Adrenal gland (tissue), 9 donors: ENCODE measurements at regions not wholly inside any gene's neighbourhood (a gene's known extent, or its start where the extent isn't known, plus 50 kb on each side); places are given as distances from the start of the nearest gene placed in this dataset.

Source experiments
- DNase-seq, 7 donors: peaks; one replicate each; pipeline ENCODE4 v3.0.0-alpha.2; 2019 to 2020
- H3K27ac ChIP-seq, 5 donors: fragments of 200-600 bp; sonication (generic) in 4 of 5; 1 replicate in 3 of 5; 2 replicates in 2 of 5; pipeline versions ENCODE4 v1.5.1 to v1.8.0; 2016 to 2020; ENCODE audit warnings: mild to moderate bottlenecking in 1 of 5
- H3K27me3 ChIP-seq: fragments of 200-600 bp; 2 replicates; pipeline ENCODE4 v1.8.0; 2021
- H3K36me3 ChIP-seq, 2 donors: fragments of 200-600 bp; replicated peaks in 1 of 2; 1 replicate in 1 of 2; 2 replicates in 1 of 2; pipeline versions ENCODE4 v1.5.1 to v1.8.0; 2018 to 2022
- H3K4me1 ChIP-seq, 2 donors: fragments of 200-600 bp; replicated peaks in 1 of 2; 1 replicate in 1 of 2; 2 replicates in 1 of 2; pipeline versions ENCODE4 v1.5.1 to v1.8.0; 2018 to 2021
- H3K4me3 ChIP-seq, 4 donors: fragments of 200-600 bp; sonication (generic) in 3 of 4; one replicate each; pipeline ENCODE4 v1.5.1; 2016 to 2018
- H3K9me3 ChIP-seq, 3 donors: fragments of 200-600 bp; sonication (generic) in 1 of 3; replicated peaks in 1 of 3; 1 replicate in 2 of 3; 2 replicates in 1 of 3; pipeline versions ENCODE4 v1.5.1 to v1.8.0; 2016 to 2021
- POLR2A ChIP-seq, 2 donors: fragments of 450-650 bp; IDR thresholded peaks; one replicate each; pipeline ENCODE4 v1.6.1; 2017; ENCODE audit warnings: antibody characterized with exemption in 2 of 2, mild to moderate bottlenecking in 2 of 2, moderate library complexity in 1 of 2
- WGBS, 4 donors: extraction: QIAGEN DNeasy Blood & Tissue Kit in 2 of 4; methylation state at CpG; one replicate each; pipeline versions ENCODE4 v1.1.5 to v1.1.7; 2013 to 2017; 5-methylcytosine and 5-hydroxymethylcytosine counted together
- intact Hi-C, 2 donors: fragments of 100-400 bp; cut with DNase I; formaldehyde crosslinking; loops; one replicate each; pipeline versions ENCODE4 v1.14.1 to v1.15.0; 2022 to 2023
- TF ChIP-seq, protein P1 (sequence below), 6 experiments: fragments of 450-650 bp in 4 of 6; fragments of 200-600 bp in 2 of 6; sonication (generic) in 1 of 6; IDR thresholded peaks; 1 replicate in 5 of 6; 2 replicates in 1 of 6; pipeline versions ENCODE4 v1.5.1 to v1.8.0; 2016 to 2021; ENCODE audit warnings: antibody characterized with exemption in 6 of 6, mild to moderate bottlenecking in 2 of 6, moderate library complexity in 1 of 6
- donor health status: healthy with polysubstance abuse.
- donor health status: Bipolar disorder and iron deficiency.
- donor health status: DM: yes; HTN: yes; CAD: no.
- donor health status: DM: no; HTN: no; CAD: no.
- donor health status: DM: no; HTN: no; CAD: no.

DNA sequence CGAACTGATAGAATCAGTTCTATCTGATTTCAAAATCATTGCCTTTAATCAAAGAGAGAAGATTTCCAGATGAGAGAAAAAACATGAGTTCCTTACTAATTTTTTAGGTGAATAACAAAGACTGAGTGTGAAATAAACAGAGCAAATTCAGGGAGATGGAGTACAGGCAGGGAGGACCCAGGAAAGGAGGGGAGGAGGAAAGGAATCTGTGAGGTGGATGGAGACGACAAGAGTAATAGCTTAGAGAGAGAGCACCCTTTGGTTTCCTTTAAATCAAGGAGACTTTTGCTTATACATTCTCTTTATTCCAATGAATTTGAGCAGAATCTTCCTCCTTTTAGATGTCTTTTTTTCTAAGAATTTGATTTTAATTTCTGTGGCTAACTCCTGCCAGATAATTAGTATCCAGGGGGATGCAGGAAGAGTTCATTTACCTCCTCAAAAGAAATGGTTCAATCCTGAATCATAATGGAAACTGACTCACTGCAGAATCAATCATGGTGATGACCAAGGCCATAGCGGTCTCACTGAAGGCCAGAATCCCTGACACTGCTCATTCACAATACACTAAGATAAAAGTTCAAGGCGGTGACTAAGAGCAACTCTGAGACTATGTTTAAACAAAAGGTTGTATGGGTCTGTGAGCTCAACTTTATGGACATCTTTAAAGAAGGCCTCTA, 234.0 kb upstream of the ZC3H12C start:
- peak; percentile 59 to 85 (median 76) for DNase-seq
- TF ChIP-seq, protein P1, sequence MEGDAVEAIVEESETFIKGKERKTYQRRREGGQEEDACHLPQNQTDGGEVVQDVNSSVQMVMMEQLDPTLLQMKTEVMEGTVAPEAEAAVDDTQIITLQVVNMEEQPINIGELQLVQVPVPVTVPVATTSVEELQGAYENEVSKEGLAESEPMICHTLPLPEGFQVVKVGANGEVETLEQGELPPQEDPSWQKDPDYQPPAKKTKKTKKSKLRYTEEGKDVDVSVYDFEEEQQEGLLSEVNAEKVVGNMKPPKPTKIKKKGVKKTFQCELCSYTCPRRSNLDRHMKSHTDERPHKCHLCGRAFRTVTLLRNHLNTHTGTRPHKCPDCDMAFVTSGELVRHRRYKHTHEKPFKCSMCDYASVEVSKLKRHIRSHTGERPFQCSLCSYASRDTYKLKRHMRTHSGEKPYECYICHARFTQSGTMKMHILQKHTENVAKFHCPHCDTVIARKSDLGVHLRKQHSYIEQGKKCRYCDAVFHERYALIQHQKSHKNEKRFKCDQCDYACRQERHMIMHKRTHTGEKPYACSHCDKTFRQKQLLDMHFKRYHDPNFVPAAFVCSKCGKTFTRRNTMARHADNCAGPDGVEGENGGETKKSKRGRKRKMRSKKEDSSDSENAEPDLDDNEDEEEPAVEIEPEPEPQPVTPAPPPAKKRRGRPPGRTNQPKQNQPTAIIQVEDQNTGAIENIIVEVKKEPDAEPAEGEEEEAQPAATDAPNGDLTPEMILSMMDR (IDR thresholded peaks at IDR 0.05), result no peak
- no peak for TF ChIP-seq POLR2A (IDR thresholded peaks at IDR 0.05)
- Histone ChIP-seq H3K27ac (peak overlapping the region in 4 of 5 donors; percentile 31 to 69 (median 64)), H3K4me1 (peaks cover 0 to 46% of the 10 kb centered on the region in 2 donors), H3K4me3 (no peak overlapping the region), H3K9me3 (no peaks in the 10 kb centered on the region), H3K36me3 (no peaks in the 10 kb centered on the region), H3K27me3 (no peaks in the 10 kb centered on the region)
- 39 to 54% (median 41%) methylated on average over 4 of the region's 4 CpGs for WGBS, 4 donors
- intact Hi-C loops, result no loop called here

DNA sequence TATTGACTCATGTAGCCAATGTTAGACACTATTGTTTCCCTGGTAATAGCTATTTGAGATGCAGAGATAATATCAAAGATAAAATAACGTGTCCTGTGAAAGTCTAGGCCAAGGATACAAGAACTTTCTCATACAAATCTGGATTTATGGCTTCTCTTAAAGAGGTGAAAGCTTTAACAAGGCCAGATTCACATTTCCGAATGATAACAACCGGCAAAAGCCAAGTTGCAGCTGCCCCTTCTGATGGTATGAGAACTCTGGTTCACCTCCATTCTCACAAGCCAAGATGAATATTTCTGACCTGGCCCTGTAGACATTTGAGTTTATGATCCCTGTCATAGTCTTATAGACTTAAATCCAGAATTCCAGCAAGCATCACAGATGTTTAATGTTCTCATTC, 230.4 kb upstream of the ZC3H12C start:
- DNase-seq, result peak in 2 of 7 donors; percentile 11 to 18
- H3K9me3 ChIP-seq, result no peaks in the 10 kb centered on the region
- H3K27me3 ChIP-seq, result no peaks in the 10 kb centered on the region
- no peak overlapping the region for H3K4me3 ChIP-seq
- peaks cover 0 to 48% of the 10 kb centered on the region in 2 donors for H3K4me1 ChIP-seq
- WGBS, 4 donors, result 24 to 38% (median 29%) methylated on average over 3 of the region's 3 CpGs
- no peaks in the 10 kb centered on the region for H3K36me3 ChIP-seq
- peak overlapping the region in 2 of 5 donors; percentile 29 to 68 for H3K27ac ChIP-seq
- TF ChIP-seq, protein P1 (IDR thresholded peaks at IDR 0.05), result no peak
- intact Hi-C loops, result no loop called here

DNA sequence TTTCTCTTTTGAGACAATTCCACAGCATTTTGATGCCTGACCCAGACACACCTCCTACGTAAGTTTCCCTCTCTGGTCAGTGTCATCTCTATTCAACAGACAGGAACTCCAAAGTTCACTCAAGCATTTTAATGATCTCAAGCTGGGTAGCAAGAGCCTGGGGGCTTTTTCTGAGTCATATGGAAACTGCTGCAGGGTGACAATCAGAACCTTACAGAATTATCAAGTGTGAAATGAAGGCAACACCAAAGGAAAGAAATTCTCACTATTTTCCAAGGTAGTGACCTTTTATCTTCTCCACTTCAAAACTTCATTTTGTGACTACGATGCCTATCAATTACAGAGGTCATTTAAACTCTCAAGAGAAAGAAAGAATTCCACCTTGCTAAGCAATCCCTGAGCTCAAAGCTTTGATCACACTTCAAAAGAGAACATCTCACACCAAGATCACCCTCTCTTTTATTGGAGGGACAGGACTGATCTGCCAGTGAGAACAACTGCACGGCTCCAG, 229.0 kb upstream of the ZC3H12C start:
- intact Hi-C loops, result no loop called here
- H3K4me3 ChIP-seq, result no peak overlapping the region
- no peak overlapping the region for H3K27ac ChIP-seq
- H3K4me1 ChIP-seq, result peaks cover 0 to 35% of the 10 kb centered on the region in 2 donors
- H3K9me3 ChIP-seq, result no peaks in the 10 kb centered on the region
- H3K27me3 ChIP-seq, result no peaks in the 10 kb centered on the region
- H3K36me3 ChIP-seq, result no peaks in the 10 kb centered on the region
- TF ChIP-seq, protein P1 (IDR thresholded peaks at IDR 0.05), result no peak
- no peak for TF ChIP-seq POLR2A (IDR thresholded peaks at IDR 0.05)
- no peak for DNase-seq
- 75 to 86% (median 78%) methylated on average over 3 of the region's 3 CpGs for WGBS, 4 donors

DNA sequence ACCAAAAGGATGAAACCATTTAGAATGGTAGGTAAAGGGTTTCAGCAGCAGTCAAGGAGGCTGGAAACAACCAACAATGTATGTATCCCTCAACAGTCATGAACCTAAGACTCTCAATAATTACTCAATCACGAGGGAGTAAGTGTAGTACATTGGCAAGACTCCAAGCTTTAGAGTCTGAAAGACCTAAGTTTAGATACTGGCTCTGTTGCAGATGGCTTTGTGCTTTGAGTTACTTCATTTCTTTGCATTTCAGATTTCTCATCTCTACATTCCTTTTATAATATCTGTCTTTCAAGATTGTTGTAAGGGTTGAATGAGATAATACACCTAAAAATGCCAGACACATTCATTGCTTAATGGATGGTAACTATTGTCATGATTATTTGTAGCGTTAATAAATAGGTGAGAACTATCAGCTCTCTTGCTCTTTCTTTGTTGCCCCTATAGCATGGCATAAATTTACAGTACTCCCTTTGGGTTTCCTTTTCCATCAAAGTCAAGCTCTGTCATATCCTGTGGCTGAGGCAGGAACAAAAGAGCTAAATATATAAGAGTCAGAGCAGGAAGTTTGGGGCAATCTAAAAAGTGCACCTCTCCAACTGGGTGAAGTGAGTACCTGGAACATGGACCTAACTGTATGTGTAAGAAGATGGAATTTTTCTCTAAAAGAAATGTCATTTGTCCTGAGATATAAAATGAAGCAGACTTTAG, 228.2 kb upstream of the ZC3H12C start:
- H3K27me3 ChIP-seq, result no peaks in the 10 kb centered on the region
- no peaks in the 10 kb centered on the region for H3K36me3 ChIP-seq
- H3K9me3 ChIP-seq, result no peaks in the 10 kb centered on the region
- no peak overlapping the region for H3K27ac ChIP-seq
- H3K4me1 ChIP-seq, result peaks cover 0 to 31% of the 10 kb centered on the region in 2 donors
- no peak for TF ChIP-seq POLR2A (IDR thresholded peaks at IDR 0.05)
- TF ChIP-seq, protein P1 (IDR thresholded peaks at IDR 0.05), result no peak
- DNase-seq, result no peak
- H3K4me3 ChIP-seq, result no peak overlapping the region
- intact Hi-C loops, result loop anchor here in 1 of 2 donors (5.0 kb wide), 1 partner anchor 72 kb away; no protein-coding TSS in a partner anchor
- WGBS, 4 donors, result 56 to 64% (median 61%) methylated on average over 2 of the region's 2 CpGs
